AG09319 (cell line): ENCODE measurements at regions not wholly inside any gene's neighbourhood (a gene's known extent, or its start where the extent isn't known, plus 50 kb on each side); places are given as distances from the start of the nearest gene placed in this dataset.

ENCODE experiments used
- DNase-seq: peaks from one replicate; pipeline ENCODE4 v3.0.0-alpha.2; 2010; ENCODE audit warnings: low read depth; ENCODE audit errors: extremely low read depth
- TF ChIP-seq, protein P1 (sequence below): IDR thresholded peaks from 2 replicates; pipeline ENCODE4 v1.5.1; 2011; ENCODE audit warnings: low read depth, mild to moderate bottlenecking, inconsistent platforms, low read length, moderate library complexity

DNA sequence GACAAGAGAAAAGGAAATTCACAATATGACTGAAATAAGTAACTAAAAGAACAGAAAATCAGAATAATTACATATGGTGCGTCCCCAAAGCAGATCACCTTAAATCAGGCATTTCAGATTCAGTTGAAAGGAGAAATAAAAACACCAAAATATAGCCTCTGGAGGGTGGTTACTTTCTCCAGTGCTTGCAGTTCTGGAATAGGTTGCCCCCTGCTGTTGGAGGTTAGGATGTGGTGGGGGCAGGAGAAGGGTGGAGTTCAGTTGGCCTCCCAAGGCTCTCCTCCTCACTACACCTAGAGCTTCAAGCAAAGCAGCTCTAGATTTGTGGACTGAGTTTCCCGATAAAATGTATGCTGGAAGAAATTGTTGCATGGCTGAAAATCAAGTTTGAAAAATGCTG, 338.2 kb upstream of the TLE4 start:
- DNase-seq, result peak; percentile 20
- TF ChIP-seq, protein P1, sequence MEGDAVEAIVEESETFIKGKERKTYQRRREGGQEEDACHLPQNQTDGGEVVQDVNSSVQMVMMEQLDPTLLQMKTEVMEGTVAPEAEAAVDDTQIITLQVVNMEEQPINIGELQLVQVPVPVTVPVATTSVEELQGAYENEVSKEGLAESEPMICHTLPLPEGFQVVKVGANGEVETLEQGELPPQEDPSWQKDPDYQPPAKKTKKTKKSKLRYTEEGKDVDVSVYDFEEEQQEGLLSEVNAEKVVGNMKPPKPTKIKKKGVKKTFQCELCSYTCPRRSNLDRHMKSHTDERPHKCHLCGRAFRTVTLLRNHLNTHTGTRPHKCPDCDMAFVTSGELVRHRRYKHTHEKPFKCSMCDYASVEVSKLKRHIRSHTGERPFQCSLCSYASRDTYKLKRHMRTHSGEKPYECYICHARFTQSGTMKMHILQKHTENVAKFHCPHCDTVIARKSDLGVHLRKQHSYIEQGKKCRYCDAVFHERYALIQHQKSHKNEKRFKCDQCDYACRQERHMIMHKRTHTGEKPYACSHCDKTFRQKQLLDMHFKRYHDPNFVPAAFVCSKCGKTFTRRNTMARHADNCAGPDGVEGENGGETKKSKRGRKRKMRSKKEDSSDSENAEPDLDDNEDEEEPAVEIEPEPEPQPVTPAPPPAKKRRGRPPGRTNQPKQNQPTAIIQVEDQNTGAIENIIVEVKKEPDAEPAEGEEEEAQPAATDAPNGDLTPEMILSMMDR, result peak; percentile 50

DNA sequence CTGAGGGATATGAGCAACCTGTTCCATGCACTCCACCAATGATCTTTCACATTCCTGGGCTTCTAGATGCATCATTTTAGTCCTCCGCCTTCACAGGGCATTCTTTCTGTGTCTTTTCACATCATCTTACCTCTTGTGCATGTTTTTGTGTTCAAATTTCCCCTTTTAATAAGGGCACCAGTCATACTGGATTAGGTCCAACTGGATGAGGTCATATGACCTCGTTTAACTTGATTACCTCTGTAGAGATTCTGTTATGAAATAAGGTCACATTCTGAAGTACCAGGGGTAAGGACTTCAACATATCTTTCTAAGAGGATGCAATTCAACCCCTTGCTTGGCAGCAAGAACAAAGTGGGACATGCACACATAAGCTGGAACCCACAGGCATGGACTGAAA, 335.3 kb upstream of the TLE4 start:
- TF ChIP-seq, protein P1, result no peak
- no peak for DNase-seq

GRCh38 chr9:79237861-79238260, 333.9 kb upstream of the TLE4 start:
- TF ChIP-seq, protein P1, result no peak
- no peak for DNase-seq

GRCh38 chr9:79240774-79241173, 331.0 kb upstream of the TLE4 start:
- no peak for DNase-seq
- TF ChIP-seq, protein P1, result no peak

- DNase-seq, result no peak
- TF ChIP-seq, protein P1, result no peak
Observed at GRCh38 chr9:79242489-79242888, 329.3 kb upstream of the TLE4 start.

- TF ChIP-seq, protein P1, result no peak
- DNase-seq, result no peak
Observed at GRCh38 chr9:79246170-79246569, 325.6 kb upstream of the TLE4 start.

- DNase-seq, result no peak
- TF ChIP-seq, protein P1, result no peak
Observed at GRCh38 chr9:79247021-79247420, 324.7 kb upstream of the TLE4 start.
